ENCODE measurements at regions not wholly inside any gene's neighbourhood (a gene's known extent, or its start where the extent isn't known, plus 50 kb on each side); places are given as distances from the start of the nearest gene placed in this dataset.
A peak's percentile ranks its signal among the peaks of the same experiment; 100 is the strongest.
"Not testable (repeated sequence)": the region's sequence is repeated elsewhere in the genome, so short reads cannot be mapped to it uniquely, and the experiment has no call there.

- DNase-seq (ENCODE audit: low read depth): no peak
Measured at GRCh38 chr14:22252686-22253085, 336.3 kb downstream of the DAD1 start.

GRCh38 chr14:22251090-22251489 is 337.9 kb downstream of the DAD1 start:
- DNase-seq (ENCODE audit: low read depth): no peak

- no peak for DNase-seq (ENCODE audit: low read depth)
Measured at GRCh38 chr14:22249770-22250169, 339.3 kb downstream of the DAD1 start.

GRCh38 chr14:22243971-22244581 is 344.9 kb downstream of the DAD1 start:
- no peak for DNase-seq (ENCODE audit: low read depth)

- not testable (repeated sequence) for DNase-seq (ENCODE audit: low read depth)
Measured at GRCh38 chr14:22238320-22238719, 350.7 kb downstream of the DAD1 start.

- DNase-seq (ENCODE audit: low read depth): no peak
Measured at GRCh38 chr14:22233377-22233776, 355.6 kb downstream of the DAD1 start.

- DNase-seq (ENCODE audit: low read depth): no peak
Measured at GRCh38 chr14:22232933-22233332, 356.1 kb downstream of the DAD1 start.

GRCh38 chr14:22232486-22232885 is 356.5 kb downstream of the DAD1 start:
- no peak for DNase-seq (ENCODE audit: low read depth)

- DNase-seq (ENCODE audit: low read depth): peak; percentile 0
Measured at GRCh38 chr14:22231018-22231417, 358.0 kb downstream of the DAD1 start.

GRCh38 chr14:22230517-22230916 is 358.5 kb downstream of the DAD1 start:
- no peak for DNase-seq (ENCODE audit: low read depth)

- no peak for DNase-seq (ENCODE audit: low read depth)
Measured at GRCh38 chr14:22227084-22227483, 361.9 kb downstream of the DAD1 start.

GRCh38 chr14:22226381-22226780 is 362.6 kb downstream of the DAD1 start:
- DNase-seq (ENCODE audit: low read depth): no peak

GRCh38 chr14:22225516-22226140 is 363.4 kb downstream of the DAD1 start:
- no peak for DNase-seq (ENCODE audit: low read depth)

GRCh38 chr14:22221508-22221907 is 367.5 kb downstream of the DAD1 start:
- no peak for DNase-seq (ENCODE audit: low read depth)

GRCh38 chr14:22220427-22220826 is 368.6 kb downstream of the DAD1 start:
- DNase-seq (ENCODE audit: low read depth): no peak

- no peak for DNase-seq (ENCODE audit: low read depth)
Measured at GRCh38 chr14:22218728-22219127, 370.3 kb downstream of the DAD1 start.

- DNase-seq (ENCODE audit: low read depth): no peak
Measured at GRCh38 chr14:22213120-22213519, 375.9 kb downstream of the DAD1 start.

- no peak for DNase-seq (ENCODE audit: low read depth)
Measured at GRCh38 chr14:22210906-22211305, 378.1 kb downstream of the DAD1 start.

- DNase-seq (ENCODE audit: low read depth): no peak
Measured at GRCh38 chr14:22210026-22210425, 379.0 kb downstream of the DAD1 start.

- no peak for DNase-seq (ENCODE audit: low read depth)
Measured at GRCh38 chr14:22203036-22203435, 386.0 kb downstream of the DAD1 start.

GRCh38 chr14:22202313-22202712 is 386.7 kb downstream of the DAD1 start:
- DNase-seq (ENCODE audit: low read depth): no peak

- DNase-seq (ENCODE audit: low read depth): no peak
Measured at GRCh38 chr14:22200977-22201605, 387.9 kb downstream of the DAD1 start.

GRCh38 chr14:22200131-22200530 is 388.9 kb downstream of the DAD1 start:
- not testable (repeated sequence) for DNase-seq (ENCODE audit: low read depth)

GRCh38 chr14:22194664-22195063 is 394.4 kb downstream of the DAD1 start:
- DNase-seq (ENCODE audit: low read depth): no peak

Data from stimulated activated CD8-positive, alpha-beta memory T cell treated with anti-CD3 and anti-CD28 coated beads, Interleukin-12 subunit alpha, Interleukin-12 subunit beta, amount 100 ng/mL, for 4 hours (primary cell).